Transverse colon (tissue), 3 donors: ENCODE measurements at regions not wholly inside any gene's neighbourhood (a gene's known extent, or its start where the extent isn't known, plus 50 kb on each side); places are given as distances from the start of the nearest gene placed in this dataset.

Experiments
- CTCF ChIP-seq, 5 experiments: fragments of 200-600 bp in 3 of 5; fragments of 450-650 bp in 2 of 5; sonication (generic) in 3 of 5; IDR thresholded peaks; 1 replicate in 2 of 5; 2 replicates in 3 of 5; pipeline ENCODE4 v1.5.1; 2016 to 2017; ENCODE audit warnings: antibody characterized with exemption in 5 of 5, inconsistent platforms in 3 of 5, mild to moderate bottlenecking in 2 of 5, moderate library complexity in 1 of 5
- POLR2A ChIP-seq: fragments of 450-650 bp; IDR thresholded peaks from one replicate; pipeline ENCODE4 v1.6.1; 2016; ENCODE audit warnings: antibody characterized with exemption, mild to moderate bottlenecking, moderate library complexity

GRCh38 chr1:78240755-78241154 is 195.0 kb downstream of the GIPC2 start:
- TF ChIP-seq POLR2A (no peak), CTCF (IDR thresholded peaks at IDR 0.05) (no peak)
